ENCODE measurements at regions not wholly inside any gene's neighbourhood (a gene's known extent, or its start where the extent isn't known, plus 50 kb on each side); places are given as distances from the start of the nearest gene placed in this dataset.
A peak's percentile ranks its signal among the peaks of the same experiment; 100 is the strongest.

GRCh38 chr11:28439403-28439802 is 331.2 kb downstream of the METTL15 start:
- H3K36me3 ChIP-seq (ENCODE audit: control insufficient read depth, insufficient read depth, low read length, severe bottlenecking) = no peaks in the 10 kb centered on the region
- H3K4me1 ChIP-seq (ENCODE audit: control insufficient read depth, insufficient read depth, low read length) = no peaks in the 10 kb centered on the region
- H3K9me3 ChIP-seq (ENCODE audit: control insufficient read depth, low read length) = no peaks in the 10 kb centered on the region
- no peak for DNase-seq (ENCODE audit: low read depth)
- H3K9ac ChIP-seq (ENCODE audit: low read length) = no peak overlapping the region
- H3K4me3 ChIP-seq (ENCODE audit: low read length) = no peak overlapping the region
- H3K27me3 ChIP-seq (replicated peaks; ENCODE audit: control insufficient read depth, insufficient read depth, low read length) = no peaks in the 10 kb centered on the region

GRCh38 chr11:28420099-28420498 is 311.9 kb downstream of the METTL15 start:
- Histone ChIP-seq H3K27me3 (replicated peaks; ENCODE audit: control insufficient read depth, insufficient read depth, low read length) (no peaks in the 10 kb centered on the region), H3K36me3 (ENCODE audit: control insufficient read depth, insufficient read depth, low read length, severe bottlenecking) (no peaks in the 10 kb centered on the region), H3K4me3 (ENCODE audit: low read length) (no peak overlapping the region), H3K4me1 (ENCODE audit: control insufficient read depth, insufficient read depth, low read length) (no peaks in the 10 kb centered on the region), H3K9me3 (ENCODE audit: control insufficient read depth, low read length) (no peaks in the 10 kb centered on the region), H3K9ac (ENCODE audit: low read length) (no peak overlapping the region)
- peak; percentile 3 for DNase-seq (ENCODE audit: low read depth)

GRCh38 chr11:28417601-28418323 is 309.6 kb downstream of the METTL15 start:
- H3K4me3 ChIP-seq (ENCODE audit: low read length) = no peak overlapping the region
- H3K4me1 ChIP-seq (ENCODE audit: control insufficient read depth, insufficient read depth, low read length) = no peaks in the 10 kb centered on the region
- H3K9me3 ChIP-seq (ENCODE audit: control insufficient read depth, low read length) = no peaks in the 10 kb centered on the region
- DNase-seq (ENCODE audit: low read depth) = no peak
- H3K27me3 ChIP-seq (replicated peaks; ENCODE audit: control insufficient read depth, insufficient read depth, low read length) = no peaks in the 10 kb centered on the region
- no peak overlapping the region for H3K9ac ChIP-seq (ENCODE audit: low read length)
- no peaks in the 10 kb centered on the region for H3K36me3 ChIP-seq (ENCODE audit: control insufficient read depth, insufficient read depth, low read length, severe bottlenecking)

- Histone ChIP-seq H3K4me1 (ENCODE audit: control insufficient read depth, insufficient read depth, low read length) (no peaks in the 10 kb centered on the region), H3K9ac (ENCODE audit: low read length) (no peak overlapping the region), H3K27me3 (replicated peaks; ENCODE audit: control insufficient read depth, insufficient read depth, low read length) (no peaks in the 10 kb centered on the region), H3K36me3 (ENCODE audit: control insufficient read depth, insufficient read depth, low read length, severe bottlenecking) (no peaks in the 10 kb centered on the region), H3K4me3 (ENCODE audit: low read length) (no peak overlapping the region), H3K9me3 (ENCODE audit: control insufficient read depth, low read length) (no peaks in the 10 kb centered on the region)
- no peak for DNase-seq (ENCODE audit: low read depth)
Measured at GRCh38 chr11:28412029-28412428, 303.8 kb downstream of the METTL15 start.

- no peak for DNase-seq (ENCODE audit: low read depth)
- Histone ChIP-seq H3K9me3 (ENCODE audit: control insufficient read depth, low read length) (no peaks in the 10 kb centered on the region), H3K4me1 (ENCODE audit: control insufficient read depth, insufficient read depth, low read length) (no peaks in the 10 kb centered on the region), H3K27me3 (replicated peaks; ENCODE audit: control insufficient read depth, insufficient read depth, low read length) (no peaks in the 10 kb centered on the region), H3K9ac (ENCODE audit: low read length) (no peak overlapping the region), H3K4me3 (ENCODE audit: low read length) (no peak overlapping the region), H3K36me3 (ENCODE audit: control insufficient read depth, insufficient read depth, low read length, severe bottlenecking) (no peaks in the 10 kb centered on the region)
Measured at GRCh38 chr11:28401446-28401845, 293.3 kb downstream of the METTL15 start.

GRCh38 chr11:28400331-28401100 is 292.3 kb downstream of the METTL15 start:
- Histone ChIP-seq H3K4me3 (ENCODE audit: low read length) (no peak overlapping the region), H3K36me3 (ENCODE audit: control insufficient read depth, insufficient read depth, low read length, severe bottlenecking) (no peaks in the 10 kb centered on the region), H3K4me1 (ENCODE audit: control insufficient read depth, insufficient read depth, low read length) (no peaks in the 10 kb centered on the region), H3K27me3 (replicated peaks; ENCODE audit: control insufficient read depth, insufficient read depth, low read length) (no peaks in the 10 kb centered on the region), H3K9me3 (ENCODE audit: control insufficient read depth, low read length) (no peaks in the 10 kb centered on the region), H3K9ac (ENCODE audit: low read length) (no peak overlapping the region)
- peak; percentile 44 for DNase-seq (ENCODE audit: low read depth)

GRCh38 chr11:28393348-28393747 is 285.2 kb downstream of the METTL15 start:
- H3K4me1 ChIP-seq (ENCODE audit: control insufficient read depth, insufficient read depth, low read length) = no peaks in the 10 kb centered on the region
- H3K9me3 ChIP-seq (ENCODE audit: control insufficient read depth, low read length) = no peaks in the 10 kb centered on the region
- no peak overlapping the region for H3K4me3 ChIP-seq (ENCODE audit: low read length)
- no peak overlapping the region for H3K9ac ChIP-seq (ENCODE audit: low read length)
- no peak for DNase-seq (ENCODE audit: low read depth)
- no peaks in the 10 kb centered on the region for H3K36me3 ChIP-seq (ENCODE audit: control insufficient read depth, insufficient read depth, low read length, severe bottlenecking)
- H3K27me3 ChIP-seq (replicated peaks; ENCODE audit: control insufficient read depth, insufficient read depth, low read length) = no peaks in the 10 kb centered on the region

- Histone ChIP-seq H3K27me3 (replicated peaks; ENCODE audit: control insufficient read depth, insufficient read depth, low read length) (no peaks in the 10 kb centered on the region), H3K4me3 (ENCODE audit: low read length) (no peak overlapping the region), H3K4me1 (ENCODE audit: control insufficient read depth, insufficient read depth, low read length) (no peaks in the 10 kb centered on the region), H3K36me3 (ENCODE audit: control insufficient read depth, insufficient read depth, low read length, severe bottlenecking) (no peaks in the 10 kb centered on the region), H3K9me3 (ENCODE audit: control insufficient read depth, low read length) (peaks cover 14% of the 10 kb centered on the region), H3K9ac (ENCODE audit: low read length) (no peak overlapping the region)
- DNase-seq (ENCODE audit: low read depth) = peak; percentile 63
Measured at GRCh38 chr11:28384418-28384817, 276.2 kb downstream of the METTL15 start.

- H3K4me1 ChIP-seq (ENCODE audit: control insufficient read depth, insufficient read depth, low read length) = no peaks in the 10 kb centered on the region
- no peak overlapping the region for H3K4me3 ChIP-seq (ENCODE audit: low read length)
- H3K36me3 ChIP-seq (ENCODE audit: control insufficient read depth, insufficient read depth, low read length, severe bottlenecking) = no peaks in the 10 kb centered on the region
- DNase-seq (ENCODE audit: low read depth) = peak; percentile 11
- H3K9me3 ChIP-seq (ENCODE audit: control insufficient read depth, low read length) = peaks cover 14% of the 10 kb centered on the region
- no peak overlapping the region for H3K9ac ChIP-seq (ENCODE audit: low read length)
- H3K27me3 ChIP-seq (replicated peaks; ENCODE audit: control insufficient read depth, insufficient read depth, low read length) = no peaks in the 10 kb centered on the region
Measured at GRCh38 chr11:28383456-28383855, 275.3 kb downstream of the METTL15 start.
